HepG2 (cell line): ENCODE measurements at regions not wholly inside any gene's neighbourhood (a gene's known extent, or its start where the extent isn't known, plus 50 kb on each side); places are given as distances from the start of the nearest gene placed in this dataset.

Experiments used
- ETS1 ChIP-seq: sonication (generic); formaldehyde crosslinking; IDR thresholded peaks from 2 replicates; pipeline ENCODE4 v1.4.0; 2020; ENCODE audit warnings: missing genetic modification reagents
- NFE2L1 ChIP-seq: sonication (generic); formaldehyde crosslinking; IDR thresholded peaks from 2 replicates; pipeline ENCODE4 v1.4.0; 2020; ENCODE audit warnings: missing genetic modification reagents, mild to moderate bottlenecking, borderline replicate concordance
- NR0B2 ChIP-seq: sonication (generic); formaldehyde crosslinking; IDR thresholded peaks from 2 replicates; pipeline ENCODE4 v1.4.0; 2020; ENCODE audit warnings: mild to moderate bottlenecking, missing genetic modification reagents
- SYNCRIP ChIP-seq: fragments of 200-400 bp; formaldehyde crosslinking; IDR thresholded peaks from 2 replicates; pipeline ENCODE4 v1.6.1; 2018; ENCODE audit warnings: mild to moderate bottlenecking, low read depth, low read length; ENCODE audit not compliant: insufficient read depth
- ZNF468 ChIP-seq: sonication (generic); formaldehyde crosslinking; IDR thresholded peaks from 2 replicates; pipeline ENCODE4 v1.8.0; 2022; ENCODE audit warnings: mild to moderate bottlenecking, moderate library complexity, missing genetic modification reagents
- TF ChIP-seq, protein P1 (sequence below): IDR thresholded peaks from 2 replicates; pipeline ENCODE4 v1.6.1; 2016
- TF ChIP-seq, protein P2 (sequence below): IDR thresholded peaks from 2 replicates; pipeline ENCODE4 v1.6.1; 2012; ENCODE audit warnings: low read depth, low read length, improper control_type of control experiment
- TF ChIP-seq, protein P3 (sequence below): IDR thresholded peaks from 2 replicates; pipeline ENCODE4 v1.6.1; 2018; ENCODE audit warnings: missing genetic modification reagents, mild to moderate bottlenecking, missing compliant biosample characterization

GRCh38 chr6:155670655-155671054, 215.0 kb upstream of the NOX3 start (continued):
- TF ChIP-seq ZNF468 (CRISPR knock-in tag) (no peak), NR0B2 (CRISPR knock-in tag) (no peak), NFE2L1 (no peak), ETS1 (CRISPR knock-in tag) (no peak), SYNCRIP (no peak)
- TF ChIP-seq, protein P1, sequence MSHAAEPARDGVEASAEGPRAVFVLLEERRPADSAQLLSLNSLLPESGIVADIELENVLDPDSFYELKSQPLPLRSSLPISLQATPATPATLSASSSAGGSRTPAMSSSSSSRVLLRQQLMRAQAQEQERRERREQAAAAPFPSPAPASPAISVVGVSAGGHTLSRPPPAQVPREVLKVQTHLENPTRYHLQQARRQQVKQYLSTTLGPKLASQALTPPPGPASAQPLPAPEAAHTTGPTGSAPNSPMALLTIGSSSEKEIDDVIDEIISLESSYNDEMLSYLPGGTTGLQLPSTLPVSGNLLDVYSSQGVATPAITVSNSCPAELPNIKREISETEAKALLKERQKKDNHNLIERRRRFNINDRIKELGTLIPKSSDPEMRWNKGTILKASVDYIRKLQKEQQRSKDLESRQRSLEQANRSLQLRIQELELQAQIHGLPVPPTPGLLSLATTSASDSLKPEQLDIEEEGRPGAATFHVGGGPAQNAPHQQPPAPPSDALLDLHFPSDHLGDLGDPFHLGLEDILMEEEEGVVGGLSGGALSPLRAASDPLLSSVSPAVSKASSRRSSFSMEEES (CRISPR knock-in tag) = no peak
- TF ChIP-seq, protein P2, sequence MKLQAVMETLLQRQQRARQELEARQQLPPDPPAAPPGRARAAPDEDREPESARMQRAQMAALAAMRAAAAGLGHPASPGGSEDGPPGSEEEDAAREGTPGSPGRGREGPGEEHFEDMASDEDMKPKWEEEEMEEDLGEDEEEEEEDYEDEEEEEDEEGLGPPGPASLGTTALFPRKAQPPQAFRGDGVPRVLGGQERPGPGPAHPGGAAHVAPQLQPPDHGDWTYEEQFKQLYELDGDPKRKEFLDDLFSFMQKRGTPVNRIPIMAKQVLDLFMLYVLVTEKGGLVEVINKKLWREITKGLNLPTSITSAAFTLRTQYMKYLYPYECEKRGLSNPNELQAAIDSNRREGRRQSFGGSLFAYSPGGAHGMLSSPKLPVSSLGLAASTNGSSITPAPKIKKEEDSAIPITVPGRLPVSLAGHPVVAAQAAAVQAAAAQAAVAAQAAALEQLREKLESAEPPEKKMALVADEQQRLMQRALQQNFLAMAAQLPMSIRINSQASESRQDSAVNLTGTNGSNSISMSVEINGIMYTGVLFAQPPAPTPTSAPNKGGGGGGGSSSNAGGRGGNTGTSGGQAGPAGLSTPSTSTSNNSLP = no peak
- TF ChIP-seq, protein P3, sequence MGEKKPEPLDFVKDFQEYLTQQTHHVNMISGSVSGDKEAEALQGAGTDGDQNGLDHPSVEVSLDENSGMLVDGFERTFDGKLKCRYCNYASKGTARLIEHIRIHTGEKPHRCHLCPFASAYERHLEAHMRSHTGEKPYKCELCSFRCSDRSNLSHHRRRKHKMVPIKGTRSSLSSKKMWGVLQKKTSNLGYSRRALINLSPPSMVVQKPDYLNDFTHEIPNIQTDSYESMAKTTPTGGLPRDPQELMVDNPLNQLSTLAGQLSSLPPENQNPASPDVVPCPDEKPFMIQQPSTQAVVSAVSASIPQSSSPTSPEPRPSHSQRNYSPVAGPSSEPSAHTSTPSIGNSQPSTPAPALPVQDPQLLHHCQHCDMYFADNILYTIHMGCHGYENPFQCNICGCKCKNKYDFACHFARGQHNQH (CRISPR knock-in tag) = no peak
